ENCODE measurements at regions not wholly inside any gene's neighbourhood (a gene's known extent, or its start where the extent isn't known, plus 50 kb on each side); places are given as distances from the start of the nearest gene placed in this dataset.
"Not testable (repeated sequence)": the region's sequence is repeated elsewhere in the genome, so short reads cannot be mapped to it uniquely, and the experiment has no call there.

DNA sequence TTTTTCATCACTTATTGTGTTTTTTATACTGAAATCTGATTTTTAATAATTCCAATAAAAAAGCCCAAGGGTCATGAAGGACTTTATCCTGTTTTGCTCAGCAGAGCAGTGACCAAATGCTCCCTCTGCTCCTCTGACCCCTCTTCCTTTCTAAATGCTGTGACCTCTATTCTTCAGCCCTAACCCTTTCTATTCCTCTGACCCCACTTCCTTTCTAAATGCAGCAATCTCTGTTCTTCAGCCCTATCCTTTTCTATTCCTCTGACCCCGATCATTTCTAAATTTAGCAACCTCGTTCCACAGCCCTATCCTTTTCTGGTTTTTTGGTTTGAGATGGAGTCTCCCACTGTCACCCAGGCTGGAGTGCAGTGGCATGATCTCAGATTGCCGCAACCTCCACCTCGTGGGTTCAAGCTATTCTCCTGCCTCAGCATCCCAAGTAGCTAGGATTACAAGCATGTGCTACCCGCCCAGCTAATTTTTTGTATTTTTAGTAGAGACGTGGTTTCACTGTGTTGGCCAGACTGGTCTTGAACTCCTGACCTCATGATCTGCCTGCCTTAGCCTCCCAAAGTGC, 581.4 kb upstream of the DEFB115 start:
- H3K4me1 ChIP-seq; H3K36me3 ChIP-seq; H3K27me3 ChIP-seq; H3K27ac ChIP-seq; intact Hi-C loops (cut with DNase I; ENCODE audit: low total_unique reads); H3K9me3 ChIP-seq; DNase-seq (ENCODE audit: low spot score in 2 of 2); H3K4me3 ChIP-seq: not testable (repeated sequence)

DNA sequence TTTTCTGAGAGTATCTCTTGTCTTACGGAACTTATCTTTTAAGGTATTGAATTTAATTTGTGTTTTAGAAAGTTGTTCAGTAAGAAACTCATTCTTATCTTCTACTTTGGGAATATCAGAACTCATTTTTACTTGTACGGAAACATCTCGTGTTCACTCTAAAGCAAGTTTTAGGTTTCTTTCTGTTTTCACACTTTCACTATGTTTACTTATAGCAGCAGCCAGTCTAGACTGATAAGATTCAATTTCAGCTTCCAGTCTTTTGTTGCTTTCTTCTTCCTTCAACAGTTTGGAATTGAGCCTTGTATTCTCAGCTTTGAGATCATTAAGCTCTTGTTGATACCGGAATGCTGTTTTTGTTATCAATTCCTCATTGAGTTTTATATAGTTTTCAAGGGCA, 575.2 kb upstream of the DEFB115 start:
- intact Hi-C loops (cut with DNase I; ENCODE audit: low total_unique reads); DNase-seq (ENCODE audit: low spot score in 2 of 2); H3K36me3 ChIP-seq; H3K9me3 ChIP-seq; H3K4me3 ChIP-seq; H3K4me1 ChIP-seq; H3K27me3 ChIP-seq; H3K27ac ChIP-seq: not testable (repeated sequence)

DNA sequence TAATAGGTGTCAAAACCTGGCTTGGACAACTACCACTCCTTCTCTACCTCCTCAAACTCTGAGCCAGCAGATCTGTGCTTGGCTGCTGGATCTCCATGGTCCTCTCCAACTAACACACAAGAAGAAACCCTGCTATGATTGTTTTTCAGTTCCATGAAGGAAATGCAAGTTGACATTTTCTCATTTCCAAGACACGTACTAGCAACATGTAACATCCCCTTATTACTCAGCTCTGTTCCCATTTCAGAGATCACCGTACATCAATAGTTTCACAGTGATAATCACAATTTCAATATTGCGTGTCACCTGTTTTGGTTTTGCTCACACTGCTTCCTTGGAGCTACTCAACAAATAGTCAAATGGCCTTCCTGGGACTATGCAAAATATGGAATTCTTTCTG, 544.6 kb upstream of the DEFB115 start:
- not testable (repeated sequence) for DNase-seq (ENCODE audit: low spot score in 2 of 2)

DNA sequence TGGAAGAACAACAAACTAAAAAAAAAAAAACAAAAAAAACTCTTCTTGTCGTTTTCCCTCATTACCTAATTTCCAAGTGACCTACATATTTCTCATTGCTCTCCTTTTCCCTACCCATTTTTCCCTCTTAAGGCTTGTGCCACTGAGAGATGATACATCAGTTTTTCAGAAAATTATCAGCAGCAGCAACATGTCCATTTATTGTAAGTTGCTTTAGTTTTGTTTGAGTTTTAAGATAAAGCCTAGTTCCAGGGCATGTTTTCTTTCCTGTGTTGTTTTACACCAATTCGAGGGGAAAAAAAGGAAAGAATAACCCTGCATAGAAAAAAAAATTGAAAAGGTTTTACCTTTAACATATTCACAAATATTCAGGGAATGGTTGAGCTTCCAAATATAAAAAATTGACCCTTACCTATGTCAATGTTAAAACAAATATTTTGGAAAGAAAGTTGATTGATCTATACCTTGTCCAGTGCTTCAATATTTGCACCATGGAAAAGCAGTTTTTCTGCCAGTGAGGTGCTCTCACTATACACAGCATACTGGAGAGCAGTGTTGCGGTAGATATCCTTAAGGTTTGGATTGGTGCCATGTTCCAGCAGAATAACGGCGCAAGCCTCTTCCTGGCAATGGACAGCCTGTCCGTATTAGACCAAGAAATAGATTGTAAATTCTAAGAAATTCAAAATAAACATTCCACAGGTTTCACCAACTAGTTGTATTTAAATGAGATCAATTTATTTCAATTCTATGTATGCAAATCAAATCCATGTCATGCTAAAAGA, 537.9 kb upstream of the DEFB115 start:
- H3K36me3 ChIP-seq; H3K27me3 ChIP-seq; H3K27ac ChIP-seq; H3K9me3 ChIP-seq; DNase-seq (ENCODE audit: low spot score in 2 of 2); intact Hi-C loops (cut with DNase I; ENCODE audit: low total_unique reads); H3K4me3 ChIP-seq; H3K4me1 ChIP-seq: not testable (repeated sequence)

More for the DNA sequence above, 544.6 kb upstream of the DEFB115 start:
- H3K27me3 ChIP-seq; H3K4me3 ChIP-seq; H3K9me3 ChIP-seq; H3K27ac ChIP-seq; H3K36me3 ChIP-seq; H3K4me1 ChIP-seq; intact Hi-C loops (cut with DNase I; ENCODE audit: low total_unique reads): not testable (repeated sequence)

DNA sequence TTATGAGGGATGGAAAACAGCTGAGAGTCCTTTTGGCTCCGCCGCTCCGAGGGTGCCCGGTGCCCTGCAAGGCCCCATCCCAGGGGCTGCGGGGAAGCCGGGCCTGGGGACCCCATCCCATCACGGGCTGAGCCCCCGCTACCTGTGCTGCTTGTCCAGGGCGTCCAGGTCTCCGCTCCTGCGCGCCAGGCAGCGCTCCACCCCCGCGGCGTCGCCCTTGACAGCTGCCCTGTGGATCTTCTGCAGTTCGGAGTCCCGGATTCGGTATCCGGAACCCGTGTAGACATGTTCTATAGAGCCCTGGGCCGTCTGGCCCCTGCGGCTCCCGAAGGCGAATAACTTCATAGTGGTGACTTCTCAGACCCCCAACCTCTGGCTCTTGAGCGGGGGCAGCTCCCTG, 534.0 kb upstream of the DEFB115 start:
- peak overlapping the region in 2 of 3 donors; percentile 31 to 46 for H3K4me3 ChIP-seq
- H3K4me1 ChIP-seq; intact Hi-C loops (cut with DNase I; ENCODE audit: low total_unique reads): not testable (repeated sequence)

DNA sequence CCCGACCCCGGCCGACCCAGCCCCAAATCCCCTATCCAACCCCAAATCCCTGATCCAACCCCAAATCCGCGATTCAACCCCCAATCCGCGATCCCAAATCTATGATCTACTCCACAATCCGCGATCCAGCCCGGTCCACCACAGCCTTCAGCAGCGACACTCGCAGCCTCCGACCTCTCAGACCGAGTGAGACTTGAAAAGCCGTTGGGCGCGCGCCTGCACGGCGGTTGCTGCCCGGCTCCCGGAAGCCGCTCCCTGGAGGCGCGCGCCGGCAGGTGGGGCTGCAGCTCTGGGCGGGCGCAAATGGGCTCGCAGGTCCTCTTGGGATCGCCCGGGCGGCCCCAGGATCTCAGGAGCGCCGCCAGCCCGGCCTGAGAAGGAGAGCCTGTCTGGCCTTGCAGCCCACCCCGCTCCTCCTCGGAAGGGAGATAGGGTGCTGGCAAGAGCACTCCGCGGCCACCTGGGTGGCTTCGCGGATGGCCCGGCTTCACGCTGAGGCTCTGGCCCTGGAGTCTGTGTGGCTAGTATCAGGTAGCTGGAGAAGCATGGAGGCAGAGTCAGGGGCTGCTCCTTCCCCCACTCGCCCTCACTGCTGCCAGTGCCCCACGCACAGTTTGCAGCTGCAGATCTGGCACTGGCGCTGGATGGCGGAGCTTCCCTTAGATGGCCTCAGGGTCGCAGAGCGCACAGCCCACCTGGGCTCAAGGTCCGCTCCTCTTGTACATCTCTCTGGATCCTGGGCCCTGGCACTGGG, 533.4 kb upstream of the DEFB115 start:
- peak overlapping the region in 2 of 3 donors; percentile 31 to 46 for H3K4me3 ChIP-seq
- not testable (repeated sequence) for H3K27ac ChIP-seq

More for the DNA sequence above, 534.0 kb upstream of the DEFB115 start:
- H3K9me3 ChIP-seq; H3K36me3 ChIP-seq; H3K27me3 ChIP-seq; DNase-seq (ENCODE audit: low spot score in 2 of 2); H3K27ac ChIP-seq: not testable (repeated sequence)

DNA sequence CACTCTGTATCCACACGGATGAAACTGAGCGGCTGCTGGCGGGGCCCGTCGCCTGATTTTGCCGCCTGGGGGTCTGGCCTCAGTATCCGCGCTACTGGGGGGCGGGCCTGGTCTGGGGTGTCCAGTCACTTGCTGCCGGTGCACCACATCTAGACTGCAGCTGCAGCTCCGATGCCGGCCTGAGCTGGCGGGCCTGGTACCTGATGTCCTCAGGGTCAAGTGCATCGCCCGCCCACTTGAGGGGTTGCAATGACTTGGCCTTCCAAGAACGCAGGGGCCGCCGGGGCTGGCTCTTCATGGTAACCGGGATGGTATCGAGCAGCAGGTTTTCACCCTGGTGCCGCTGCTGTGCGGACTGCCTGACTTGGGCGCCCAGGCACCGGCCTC, 532.8 kb upstream of the DEFB115 start:
- intact Hi-C loops (cut with DNase I; ENCODE audit: low total_unique reads); H3K4me1 ChIP-seq; H3K36me3 ChIP-seq; H3K9me3 ChIP-seq; H3K27me3 ChIP-seq; H3K27ac ChIP-seq: not testable (repeated sequence)
- peak overlapping the region in 1 of 3 donors; percentile 46 for H3K4me3 ChIP-seq
- DNase-seq (ENCODE audit: low spot score in 2 of 2), result peak in 1 of 2 donors; percentile 51

More for the DNA sequence above, 533.4 kb upstream of the DEFB115 start:
- H3K27me3 ChIP-seq; H3K9me3 ChIP-seq; H3K36me3 ChIP-seq; intact Hi-C loops (cut with DNase I; ENCODE audit: low total_unique reads); H3K4me1 ChIP-seq: not testable (repeated sequence)
- DNase-seq (ENCODE audit: low spot score in 2 of 2), result peak; percentile 33 to 78

DNA sequence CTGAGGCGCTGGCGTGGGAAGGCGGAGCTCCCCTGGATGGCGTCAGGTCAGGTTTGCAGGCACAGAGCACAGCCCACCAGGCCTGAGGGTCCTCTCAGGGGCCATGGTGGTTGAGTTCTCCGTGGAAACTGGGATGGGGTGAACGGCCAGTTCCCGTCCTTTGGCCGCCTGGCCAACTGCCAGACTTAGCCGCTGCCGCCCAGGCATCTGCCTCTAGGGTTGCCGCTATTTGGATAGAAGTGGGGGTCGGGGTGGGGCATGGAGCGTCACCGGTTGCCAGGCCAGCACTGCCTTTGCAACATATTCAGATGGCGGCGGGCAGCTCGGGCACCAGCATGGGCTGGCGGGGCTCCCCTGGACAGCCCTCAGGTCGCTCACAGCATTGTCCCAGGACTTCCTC, 532.3 kb upstream of the DEFB115 start:
- H3K36me3 ChIP-seq; H3K27me3 ChIP-seq; H3K4me3 ChIP-seq; H3K27ac ChIP-seq; DNase-seq (ENCODE audit: low spot score in 2 of 2); intact Hi-C loops (cut with DNase I; ENCODE audit: low total_unique reads); H3K4me1 ChIP-seq; H3K9me3 ChIP-seq: not testable (repeated sequence)

DNA sequence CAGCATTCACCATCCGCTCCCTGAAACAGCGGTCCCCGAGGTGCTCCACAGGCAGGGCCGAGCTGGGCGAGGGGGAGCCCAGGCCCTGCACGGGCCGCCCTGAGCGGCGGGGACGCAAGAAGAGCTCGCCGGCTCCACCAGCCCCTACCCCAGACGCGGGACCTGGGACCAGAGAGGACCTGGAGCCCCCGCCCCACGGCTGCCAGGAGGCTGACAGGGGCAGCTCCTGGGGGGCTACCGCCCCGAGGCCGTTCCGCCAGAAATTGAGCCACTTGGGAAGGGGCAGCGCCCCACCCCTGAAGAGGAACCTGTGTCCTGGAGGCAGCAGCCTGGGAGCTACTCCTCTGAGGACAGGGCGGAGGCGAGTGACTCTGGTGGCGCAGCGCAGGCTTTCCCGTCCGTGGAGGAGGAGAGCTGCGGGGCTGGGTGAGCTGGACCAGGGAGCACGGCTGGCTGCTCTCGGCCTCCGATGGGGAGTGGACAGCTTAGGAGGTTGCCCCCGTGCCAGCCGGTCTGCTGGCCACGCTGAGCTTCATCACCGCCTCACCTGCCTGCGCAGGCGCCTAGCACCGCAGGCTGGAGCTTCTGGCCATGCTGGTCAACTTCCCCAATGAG, 529.1 kb upstream of the DEFB115 start:
- H3K36me3 ChIP-seq; DNase-seq (ENCODE audit: low spot score in 2 of 2); H3K4me3 ChIP-seq; intact Hi-C loops (cut with DNase I; ENCODE audit: low total_unique reads); H3K27ac ChIP-seq; H3K4me1 ChIP-seq; H3K27me3 ChIP-seq; H3K9me3 ChIP-seq: not testable (repeated sequence)

All from breast epithelium (tissue), 4 donors.